ENCODE measurements at regions not wholly inside any gene's neighbourhood (a gene's known extent, or its start where the extent isn't known, plus 50 kb on each side); places are given as distances from the start of the nearest gene placed in this dataset.

DNA sequence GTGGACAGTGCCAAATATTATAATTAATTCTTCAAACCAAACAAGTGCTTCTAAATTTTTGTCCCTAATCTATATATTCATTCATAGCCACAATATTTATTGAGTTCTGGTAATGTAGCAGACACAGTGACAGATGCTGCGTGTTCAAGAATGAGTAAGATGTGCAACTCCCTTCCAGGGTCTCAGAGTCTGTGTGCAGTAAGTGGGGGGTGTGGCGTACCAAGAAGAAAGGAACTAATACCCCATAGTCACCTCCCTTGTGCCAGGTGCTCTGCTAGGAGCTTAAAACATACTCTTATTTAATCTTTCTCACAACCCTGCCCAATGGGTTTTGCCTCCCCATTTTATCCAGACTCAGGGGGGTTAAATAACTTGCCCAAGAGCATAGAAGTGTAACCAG is 358.7 kb downstream of the BARHL2 start:
- TF ChIP-seq, protein P1, sequence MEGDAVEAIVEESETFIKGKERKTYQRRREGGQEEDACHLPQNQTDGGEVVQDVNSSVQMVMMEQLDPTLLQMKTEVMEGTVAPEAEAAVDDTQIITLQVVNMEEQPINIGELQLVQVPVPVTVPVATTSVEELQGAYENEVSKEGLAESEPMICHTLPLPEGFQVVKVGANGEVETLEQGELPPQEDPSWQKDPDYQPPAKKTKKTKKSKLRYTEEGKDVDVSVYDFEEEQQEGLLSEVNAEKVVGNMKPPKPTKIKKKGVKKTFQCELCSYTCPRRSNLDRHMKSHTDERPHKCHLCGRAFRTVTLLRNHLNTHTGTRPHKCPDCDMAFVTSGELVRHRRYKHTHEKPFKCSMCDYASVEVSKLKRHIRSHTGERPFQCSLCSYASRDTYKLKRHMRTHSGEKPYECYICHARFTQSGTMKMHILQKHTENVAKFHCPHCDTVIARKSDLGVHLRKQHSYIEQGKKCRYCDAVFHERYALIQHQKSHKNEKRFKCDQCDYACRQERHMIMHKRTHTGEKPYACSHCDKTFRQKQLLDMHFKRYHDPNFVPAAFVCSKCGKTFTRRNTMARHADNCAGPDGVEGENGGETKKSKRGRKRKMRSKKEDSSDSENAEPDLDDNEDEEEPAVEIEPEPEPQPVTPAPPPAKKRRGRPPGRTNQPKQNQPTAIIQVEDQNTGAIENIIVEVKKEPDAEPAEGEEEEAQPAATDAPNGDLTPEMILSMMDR (IDR thresholded peaks at IDR 0.05) = no peak
- TF ChIP-seq POLR2A (IDR thresholded peaks at IDR 0.05) = no peak
